NCI-H128 (cell line): ENCODE measurements at regions not wholly inside any gene's neighbourhood (a gene's known extent, or its start where the extent isn't known, plus 50 kb on each side); places are given as distances from the start of the nearest gene placed in this dataset.

Source experiments
- DNase-seq: peaks from one replicate; lab custom pipeline; 2025; ENCODE audit not compliant: unreplicated experiment; lab: John Stamatoyannopoulos, UW

DNA sequence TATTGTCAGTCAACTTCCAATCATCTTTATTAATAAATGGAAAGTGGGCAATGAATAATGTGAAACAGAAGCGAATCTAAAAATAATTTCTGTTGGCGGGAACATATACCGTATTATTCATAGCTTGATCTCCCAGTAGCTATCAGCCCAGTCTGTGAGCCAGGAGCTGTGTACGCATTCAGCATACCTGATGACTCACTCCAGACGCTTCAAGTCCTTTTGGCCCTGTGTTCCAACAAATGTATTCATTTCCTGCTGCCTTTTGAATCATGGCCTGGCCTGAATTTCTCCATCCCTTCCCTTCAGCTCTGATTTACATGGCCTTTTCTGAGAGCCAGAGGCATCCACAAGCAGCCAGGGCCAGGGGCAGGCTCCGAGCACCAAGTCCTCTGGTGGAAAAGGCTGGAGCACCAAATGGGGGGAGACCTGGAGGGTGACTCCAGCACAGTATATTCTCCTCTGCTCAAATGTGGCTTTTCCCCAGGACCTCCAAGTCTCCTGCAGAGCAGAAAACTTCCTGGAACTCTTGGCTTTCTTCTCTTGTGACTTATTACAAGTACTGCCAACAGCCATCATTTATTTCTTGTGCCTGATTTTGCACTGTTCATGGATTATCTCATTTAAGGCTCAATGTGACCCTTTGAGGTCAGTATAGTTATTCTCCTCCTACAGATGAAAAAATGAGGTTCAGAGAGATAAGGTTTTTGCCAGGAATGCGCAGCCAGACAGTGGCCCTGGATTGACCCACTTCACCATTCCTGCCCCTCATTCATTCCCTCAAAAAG, 108.7 kb downstream of the EN1 start:
- no peak for DNase-seq

- no peak for DNase-seq
Measured at GRCh38 chr2:118738106-118738505, 109.3 kb downstream of the EN1 start.

DNA sequence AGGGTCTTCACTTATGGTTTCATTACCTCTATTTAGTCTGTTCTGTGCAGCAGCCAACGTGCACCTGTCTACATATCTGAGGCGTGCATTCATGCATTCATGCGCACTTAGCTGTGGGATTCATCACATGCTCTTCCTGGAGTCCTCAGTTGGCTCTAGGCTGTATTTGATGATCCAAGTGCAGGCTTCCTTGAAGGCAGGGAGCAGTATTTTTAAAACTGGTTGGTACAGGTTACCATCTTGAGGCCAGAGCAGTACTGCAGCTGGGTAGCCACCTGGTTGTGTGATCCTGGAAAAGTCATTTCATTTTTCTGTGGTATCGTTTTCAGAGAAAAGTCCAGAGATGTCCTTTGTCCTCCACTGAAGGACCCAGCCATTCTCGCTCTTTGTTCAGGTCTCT, 109.8 kb downstream of the EN1 start:
- no peak for DNase-seq

DNA sequence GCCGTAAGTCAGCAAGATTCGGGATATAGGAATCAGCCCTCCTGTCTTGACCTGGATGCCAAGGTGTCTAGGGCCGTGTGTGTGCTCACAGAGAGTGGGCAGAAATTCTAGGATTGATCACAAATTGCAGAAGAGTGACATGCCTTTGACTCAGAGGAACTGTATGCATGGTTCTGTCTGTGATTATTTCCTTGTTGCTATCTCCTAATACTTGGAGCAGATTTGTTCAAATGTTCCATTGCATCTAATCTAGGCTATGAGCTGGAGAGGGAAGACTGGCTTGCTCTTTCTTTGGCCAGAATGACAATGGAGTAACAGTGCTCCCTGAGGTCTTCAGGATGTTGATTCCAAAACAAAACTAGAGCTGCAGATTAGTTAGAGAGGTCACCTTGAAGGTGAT, 115.0 kb downstream of the EN1 start:
- no peak for DNase-seq

GRCh38 chr2:118731413-118731812, 116.0 kb downstream of the EN1 start:
- no peak for DNase-seq

GRCh38 chr2:118730405-118730804, 117.0 kb downstream of the EN1 start:
- no peak for DNase-seq

DNA sequence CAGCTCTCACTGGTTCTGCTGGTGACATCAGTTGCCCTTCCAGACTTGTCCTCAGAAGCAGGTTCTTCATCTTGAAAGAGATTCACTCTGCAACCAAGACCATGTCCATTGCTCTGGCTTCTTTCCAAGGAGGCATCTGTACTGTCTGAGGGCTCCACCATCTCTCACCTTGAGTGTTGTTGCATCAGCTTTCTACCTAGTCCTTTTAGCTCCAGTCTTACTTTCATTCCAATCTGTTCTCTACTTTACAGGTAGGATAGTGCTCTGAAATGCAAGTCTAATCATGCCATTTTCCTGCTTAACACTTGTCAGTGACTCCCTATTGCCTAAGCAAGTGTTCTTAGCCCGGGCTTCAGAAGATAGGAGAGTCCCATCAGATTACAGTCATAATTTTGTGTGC, 117.7 kb downstream of the EN1 start:
- DNase-seq = no peak

DNA sequence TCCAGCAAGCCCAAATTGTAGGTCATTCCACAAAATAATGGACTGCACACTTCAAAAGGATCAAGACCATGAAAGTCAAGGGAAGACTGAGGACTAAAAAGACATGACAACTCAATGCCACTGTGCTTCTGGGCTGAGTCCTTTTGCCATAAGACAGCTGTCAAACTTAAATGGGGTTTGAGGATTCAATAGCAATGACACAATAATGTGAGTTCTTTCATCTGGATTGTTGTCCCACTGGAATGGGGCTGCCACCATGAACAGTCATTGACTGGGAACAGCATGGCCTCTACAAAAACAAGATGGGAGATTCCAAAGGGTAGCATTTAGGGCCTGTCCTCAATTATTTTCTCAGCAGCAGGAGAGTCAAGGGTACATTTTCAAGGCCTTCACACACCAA, 118.5 kb downstream of the EN1 start:
- no peak for DNase-seq

DNA sequence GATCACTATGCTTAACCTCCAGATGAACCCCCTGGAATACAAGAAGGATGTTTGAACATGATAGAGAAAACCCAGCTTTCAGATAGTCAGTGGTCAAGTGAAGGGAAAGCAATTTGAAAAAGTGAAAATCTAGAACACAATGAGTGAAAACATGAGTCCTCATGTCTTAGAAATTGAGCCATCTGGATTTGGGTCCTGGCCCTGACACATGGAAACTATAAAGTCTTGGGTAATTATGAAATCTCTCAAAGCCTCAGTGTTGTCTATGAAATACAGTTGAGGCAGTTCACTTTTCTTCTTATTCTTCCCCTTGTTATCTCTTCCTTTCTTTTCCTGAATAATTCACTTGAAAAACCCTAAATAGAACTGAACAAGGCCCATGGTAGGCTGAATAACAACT, 120.6 kb downstream of the EN1 start:
- DNase-seq = no peak

DNA sequence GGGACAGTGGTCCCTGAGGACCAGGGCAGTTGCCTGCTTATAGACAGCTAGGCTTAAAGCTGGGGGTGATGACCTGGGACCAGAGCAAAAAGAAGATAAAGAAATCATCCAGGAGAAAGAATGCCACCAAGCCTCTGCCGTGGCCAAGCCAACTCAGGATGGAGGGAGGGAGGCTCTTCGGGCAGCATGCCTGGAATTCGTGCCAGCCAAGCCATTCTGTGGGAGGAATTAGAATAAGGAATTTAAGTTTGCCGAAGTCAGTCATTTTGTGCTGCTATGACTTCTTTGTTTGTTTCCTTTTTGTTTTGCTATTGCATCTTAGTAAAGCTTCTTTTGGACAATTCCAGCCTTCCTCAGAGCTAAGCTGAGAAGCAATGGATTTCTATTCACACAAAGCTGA, 124.1 kb downstream of the EN1 start:
- no peak for DNase-seq

DNA sequence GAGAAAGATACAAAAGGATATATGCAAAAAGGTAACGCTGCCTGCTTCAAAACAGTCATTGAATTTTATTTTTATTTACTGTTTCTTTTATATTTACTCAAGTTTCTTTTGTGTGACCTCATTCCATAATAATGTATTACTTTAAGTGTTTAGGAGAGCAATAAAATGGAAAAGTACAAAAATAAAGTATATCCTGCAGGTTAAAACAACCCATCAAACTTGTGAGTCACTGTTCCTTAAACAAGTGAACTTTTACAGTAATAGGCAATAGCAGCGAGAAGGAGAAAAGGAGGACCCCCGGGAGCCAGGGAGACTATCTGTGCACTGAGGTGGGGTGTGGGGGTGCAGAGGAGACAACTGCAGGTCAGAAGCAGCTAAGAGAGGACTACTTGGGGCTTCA, 124.5 kb downstream of the EN1 start:
- no peak for DNase-seq

DNA sequence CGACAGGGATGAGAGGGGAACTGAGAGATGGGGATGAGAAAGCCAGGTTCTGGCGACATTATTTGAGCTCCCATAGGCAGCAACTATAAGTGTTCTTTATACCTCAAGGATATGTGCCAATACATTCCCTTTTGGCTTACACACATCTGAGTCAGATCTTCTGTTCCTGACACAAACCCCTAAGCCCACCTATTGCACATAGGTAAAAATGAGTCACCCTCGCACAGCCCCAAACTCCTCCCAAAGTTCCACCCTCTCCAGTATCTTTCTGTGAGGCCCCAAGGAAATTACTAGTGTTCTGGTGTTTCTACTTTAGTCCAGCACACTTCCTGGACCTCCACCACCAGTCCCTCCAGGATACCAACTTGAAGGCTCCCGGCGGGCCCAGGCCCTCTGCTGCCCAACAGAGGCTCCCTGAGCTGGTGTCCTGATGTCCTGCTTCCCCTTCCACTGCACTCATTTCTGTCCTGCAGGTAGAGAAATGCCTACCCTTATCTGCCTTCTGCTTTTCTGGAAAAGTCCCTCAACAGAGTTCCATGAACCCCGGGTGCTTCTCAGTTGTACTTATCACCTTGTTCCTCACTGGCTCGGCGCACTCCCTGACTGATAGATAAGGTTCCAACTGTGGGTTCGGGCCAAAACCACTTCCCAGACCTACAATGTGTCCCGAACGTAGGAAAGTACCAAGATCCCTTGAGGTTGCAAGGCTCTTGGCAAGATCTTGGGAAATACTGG, 125.5 kb downstream of the EN1 start:
- DNase-seq = no peak

DNA sequence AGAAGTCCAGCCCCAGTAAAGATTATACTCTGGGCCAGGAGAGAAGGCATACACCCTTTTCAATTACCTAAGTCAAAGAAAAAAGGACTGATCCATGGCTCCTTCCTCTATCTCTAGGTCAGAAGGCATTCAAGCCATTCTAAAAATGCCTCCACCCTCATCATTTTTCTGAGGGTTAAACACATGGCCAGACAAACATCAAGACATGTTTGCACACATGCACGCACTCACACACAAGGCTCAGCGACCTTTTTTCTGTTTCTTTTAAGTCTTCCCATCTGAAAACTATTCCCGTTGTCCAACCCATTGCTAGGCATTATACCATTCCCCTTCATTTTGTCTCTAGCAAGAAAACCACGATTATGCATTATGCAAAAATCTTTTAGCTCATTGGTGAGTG, 126.6 kb downstream of the EN1 start:
- no peak for DNase-seq

GRCh38 chr2:118718921-118719320, 128.5 kb downstream of the EN1 start:
- DNase-seq = no peak

DNA sequence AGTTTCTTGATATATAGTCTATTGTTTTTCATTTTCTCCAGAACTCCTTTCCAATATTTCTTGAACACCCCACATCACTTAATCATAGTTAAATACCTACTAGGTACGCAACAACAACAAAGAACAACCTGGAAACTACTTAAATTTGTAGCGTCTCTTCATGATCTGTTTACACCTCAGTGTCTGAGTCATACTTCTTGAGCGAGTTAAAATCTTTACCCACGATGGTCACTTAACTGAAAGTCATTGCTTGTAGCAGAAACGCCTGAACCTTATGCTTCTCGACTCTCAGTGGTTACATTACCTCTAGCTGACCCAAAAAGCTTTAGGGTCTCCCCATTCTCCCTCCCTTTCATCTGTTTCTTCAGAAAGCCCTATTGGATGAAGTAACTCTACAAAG, 131.3 kb downstream of the EN1 start:
- no peak for DNase-seq

GRCh38 chr2:118714118-118714517, 133.3 kb downstream of the EN1 start:
- no peak for DNase-seq

DNA sequence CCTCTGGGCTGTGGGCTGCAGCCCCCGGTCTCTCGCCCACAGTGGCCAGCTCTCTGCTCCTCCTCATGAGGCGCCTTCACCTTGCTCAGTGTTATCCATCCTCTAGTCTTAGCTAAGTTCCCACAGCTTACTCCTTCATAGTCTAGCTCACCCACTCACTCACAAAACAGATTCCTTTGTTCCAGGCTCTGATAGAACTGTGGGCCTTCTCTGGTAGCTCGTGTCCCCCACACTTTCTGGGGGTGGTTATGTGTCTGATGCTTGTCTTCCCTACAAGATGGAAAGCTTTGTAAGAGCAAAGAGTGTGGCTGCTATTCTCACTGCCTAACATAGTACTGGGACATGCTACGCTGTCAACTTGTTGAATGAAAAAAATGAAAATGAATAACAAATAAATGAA, 135.8 kb downstream of the EN1 start:
- DNase-seq = no peak

GRCh38 chr2:118710481-118710880, 137.0 kb downstream of the EN1 start:
- DNase-seq = no peak

GRCh38 chr2:118709786-118710185, 137.7 kb downstream of the EN1 start:
- DNase-seq = no peak

- no peak for DNase-seq
Measured at GRCh38 chr2:118706844-118707243, 140.6 kb downstream of the EN1 start.

- DNase-seq = no peak
Measured at GRCh38 chr2:118706371-118706770, 141.1 kb downstream of the EN1 start.

- DNase-seq = no peak
Measured at GRCh38 chr2:118705032-118705431, 142.4 kb downstream of the EN1 start.
